CD4-positive, alpha-beta T cell treated with Interleukin-21 for 1 hour (primary cell): ENCODE measurements at regions not wholly inside any gene's neighbourhood (a gene's known extent, or its start where the extent isn't known, plus 50 kb on each side); places are given as distances from the start of the nearest gene placed in this dataset.
"Not testable (repeated sequence)": the region's sequence is repeated elsewhere in the genome, so short reads cannot be mapped to it uniquely, and the experiment has no call there.

ENCODE experiments used
- DNase-seq: peaks from one replicate; pipeline ENCODE4 v3.0.0-alpha.2; 2020

- no peak for DNase-seq
Measured at GRCh38 chr15:93932164-93932776, 299.1 kb upstream of the MCTP2 start.

- DNase-seq, result no peak
Measured at GRCh38 chr15:93929375-93930094, 301.8 kb upstream of the MCTP2 start.

GRCh38 chr15:93920204-93920603 lies 311.2 kb upstream of the MCTP2 start:
- no peak for DNase-seq

GRCh38 chr15:93918801-93919200 lies 312.6 kb upstream of the MCTP2 start:
- not testable (repeated sequence) for DNase-seq

GRCh38 chr15:93917181-93917580 lies 314.2 kb upstream of the MCTP2 start:
- no peak for DNase-seq

GRCh38 chr15:93913871-93914270 lies 317.5 kb upstream of the MCTP2 start:
- no peak for DNase-seq

- DNase-seq, result no peak
Measured at GRCh38 chr15:93913310-93913709, 318.1 kb upstream of the MCTP2 start.

GRCh38 chr15:93900476-93901400 lies 330.6 kb upstream of the MCTP2 start:
- DNase-seq, result no peak

- DNase-seq, result no peak
Measured at GRCh38 chr15:93899817-93900216, 331.5 kb upstream of the MCTP2 start.

- DNase-seq, result no peak
Measured at GRCh38 chr15:93897377-93897776, 334.0 kb upstream of the MCTP2 start.

- DNase-seq, result no peak
Measured at GRCh38 chr15:93895976-93896770, 335.2 kb upstream of the MCTP2 start.

GRCh38 chr15:93894438-93895036 lies 336.8 kb upstream of the MCTP2 start:
- no peak for DNase-seq

- no peak for DNase-seq
Measured at GRCh38 chr15:93887151-93887550, 344.2 kb upstream of the MCTP2 start.

GRCh38 chr15:93882779-93883178 lies 348.6 kb upstream of the MCTP2 start:
- DNase-seq, result no peak

- DNase-seq, result no peak
Measured at GRCh38 chr15:93882141-93882540, 349.2 kb upstream of the MCTP2 start.

- no peak for DNase-seq
Measured at GRCh38 chr15:93881310-93881709, 350.1 kb upstream of the MCTP2 start.

- DNase-seq, result no peak
Measured at GRCh38 chr15:93880358-93880757, 351.0 kb upstream of the MCTP2 start.

- no peak for DNase-seq
Measured at GRCh38 chr15:93870583-93870982, 360.8 kb upstream of the MCTP2 start.

GRCh38 chr15:93866948-93867347 lies 364.4 kb upstream of the MCTP2 start:
- DNase-seq, result no peak

- DNase-seq, result no peak
Measured at GRCh38 chr15:93866476-93866875, 364.9 kb upstream of the MCTP2 start.

- DNase-seq, result no peak
Measured at GRCh38 chr15:93865586-93865985, 365.8 kb upstream of the MCTP2 start.

- peak; percentile 6 for DNase-seq
Measured at GRCh38 chr15:93862791-93863190, 368.6 kb upstream of the MCTP2 start.
